IMR-90 (cell line): ENCODE measurements at regions not wholly inside any gene's neighbourhood (a gene's known extent, or its start where the extent isn't known, plus 50 kb on each side); places are given as distances from the start of the nearest gene placed in this dataset.

ENCODE experiments used
- ATAC-seq: fragments of 200-7000 bp; cut with Tn5 transposase; 2 replicates; pipeline ENCODE4 v1.9.1; 2020; ENCODE audit warnings: low read depth, mild to moderate bottlenecking, moderate library complexity
- BruUV-seq: library from RNA; stranded (reverse); fragments of 400-500 nt; replicated peaks from 2 replicates; lab custom pipeline; 2021; lab: Mats Ljungman, UMichigan
- CTCF ChIA-PET: fragments of 300-600 bp; formaldehyde crosslinking; extraction: SDS; loops from one replicate; lab custom pipeline; 2021; ENCODE audit warnings: antibody characterized with exemption; lab: Yijun Ruan, JAX
- POLR2A ChIA-PET: fragments of 300-600 bp; sonication (Branson Sonifier 250); formaldehyde crosslinking; loops from one replicate; lab custom pipeline; 2022; ENCODE audit warnings: antibody characterized with exemption; ENCODE audit not compliant: unreplicated experiment; lab: Charles Lee
- DNase-seq: peaks from one replicate; pipeline ENCODE4 v3.0.0; 2013
- H2AFZ ChIP-seq: replicated peaks from 2 replicates; pipeline ENCODE3; 2013; ENCODE audit warnings: low read length, mild to moderate bottlenecking; ENCODE audit not compliant: poor library complexity
- H2AK5ac ChIP-seq: 2 replicates; pipeline ENCODE4 v1.6.1; 2013; ENCODE audit warnings: low read depth, low read length, inconsistent platforms
- H2AK9ac ChIP-seq: replicated peaks from 2 replicates; pipeline ENCODE3; 2013; ENCODE audit warnings: mild to moderate bottlenecking, low read depth, low read length, moderate library complexity; ENCODE audit not compliant: poor library complexity
- H2BK120ac ChIP-seq: 2 replicates; pipeline ENCODE4 v1.6.1; 2013; ENCODE audit warnings: low read depth, low read length, inconsistent platforms
- H2BK15ac ChIP-seq: 3 replicates; pipeline ENCODE4 v1.6.1; 2013; ENCODE audit warnings: low read depth, low read length, inconsistent platforms
- H2BK20ac ChIP-seq: 2 replicates; pipeline ENCODE4 v1.6.1; 2013; ENCODE audit warnings: low read depth, mild to moderate bottlenecking, inconsistent platforms, low read length, moderate library complexity
- H2BK5ac ChIP-seq: 2 replicates; pipeline ENCODE4 v1.6.1; 2013; ENCODE audit warnings: mild to moderate bottlenecking, low read depth, low read length, inconsistent platforms; ENCODE audit not compliant: poor library complexity, severe bottlenecking
- H3K14ac ChIP-seq: replicated peaks from 2 replicates; pipeline ENCODE4 v1.6.1; 2013; ENCODE audit warnings: low read depth, low read length, inconsistent platforms
- H3K18ac ChIP-seq: 2 replicates; pipeline ENCODE4 v1.6.1; 2013; ENCODE audit warnings: low read depth, low read length, control low read depth
- H3K23ac ChIP-seq: 2 replicates; pipeline ENCODE4 v1.6.1; 2013; ENCODE audit warnings: low read depth, low read length, inconsistent platforms
- H3K27ac ChIP-seq: 2 replicates; pipeline ENCODE4 v1.5.1; 2013; ENCODE audit warnings: mild to moderate bottlenecking, control low read depth, low read length; ENCODE audit not compliant: insufficient read depth
- H3K27me3 ChIP-seq: 2 replicates; pipeline ENCODE4 v1.6.1; 2013; ENCODE audit warnings: low read length; ENCODE audit not compliant: control insufficient read depth, insufficient read depth
- H3K36me3 ChIP-seq: 2 replicates; pipeline ENCODE4 v1.6.1; 2013; ENCODE audit warnings: low read length, mixed read lengths; ENCODE audit not compliant: control insufficient read depth, insufficient read depth
- H3K4ac ChIP-seq: 2 replicates; pipeline ENCODE4 v1.6.1; 2013; ENCODE audit warnings: low read depth, low read length, inconsistent platforms
- H3K4me1 ChIP-seq: 2 replicates; pipeline ENCODE4 v1.6.1; 2013; ENCODE audit warnings: low read length, mixed read lengths; ENCODE audit not compliant: control insufficient read depth, insufficient read depth
- H3K4me2 ChIP-seq: 2 replicates; pipeline ENCODE4 v1.6.1; 2013; ENCODE audit warnings: low read depth, mild to moderate bottlenecking, control low read depth, low read length, moderate library complexity
- H3K4me3 ChIP-seq: 2 replicates; pipeline ENCODE4 v1.5.1; 2013; ENCODE audit warnings: low read depth, mild to moderate bottlenecking, control low read depth, low read length, moderate library complexity; ENCODE audit not compliant: insufficient read depth
- H3K56ac ChIP-seq: 2 replicates; pipeline ENCODE4 v1.6.1; 2013; ENCODE audit warnings: low read length, inconsistent platforms; ENCODE audit not compliant: insufficient read depth; ENCODE audit errors: extremely low read depth
- H3K79me1 ChIP-seq, 2 experiments: 2 replicates each; pipeline ENCODE4 v1.6.1; 2013; ENCODE audit warnings: low read length in 2 of 2, inconsistent platforms in 1 of 2, low read depth in 1 of 2
- H3K9ac ChIP-seq: 2 replicates; pipeline ENCODE4 v1.6.1; 2013; ENCODE audit warnings: low read depth, low read length, control low read depth
- H3K9me1 ChIP-seq: 2 replicates; pipeline ENCODE4 v1.6.1; 2013; ENCODE audit warnings: low read length, inconsistent platforms; ENCODE audit not compliant: insufficient read depth
- H3K9me3 ChIP-seq: 2 replicates; pipeline ENCODE4 v1.6.1; 2013; ENCODE audit warnings: low read length; ENCODE audit not compliant: control insufficient read depth, insufficient read depth
- H4K20me1 ChIP-seq: 2 replicates; pipeline ENCODE4 v1.6.1; 2013; ENCODE audit warnings: low read length, inconsistent platforms; ENCODE audit not compliant: insufficient read depth
- H4K5ac ChIP-seq: 2 replicates; pipeline ENCODE4 v1.6.1; 2013; ENCODE audit warnings: mild to moderate bottlenecking, low read depth, low read length, control low read depth
- H4K8ac ChIP-seq, 2 experiments: 2 replicates each; pipeline ENCODE4 v1.6.1; 2013; ENCODE audit warnings: low read depth in 2 of 2, low read length in 2 of 2, control low read depth in 1 of 2, inconsistent platforms in 1 of 2
- H4K91ac ChIP-seq: 2 replicates; pipeline ENCODE4 v1.6.1; 2013; ENCODE audit warnings: low read depth, low read length, inconsistent platforms; ENCODE audit not compliant: insufficient read depth
- BHLHE40 ChIP-seq: fragments of 150-350 bp; IDR thresholded peaks from 2 replicates; pipeline ENCODE4 v1.6.1; 2016; ENCODE audit warnings: mild to moderate bottlenecking, low read depth, low read length
- CEBPB ChIP-seq: IDR thresholded peaks from 2 replicates; pipeline ENCODE4 v1.6.1; 2012; ENCODE audit warnings: low read depth, low read length, improper control_type of control experiment
- CHD1 ChIP-seq: IDR thresholded peaks from 2 replicates; pipeline ENCODE4 v1.6.1; 2012; ENCODE audit warnings: low read depth, low read length, improper control_type of control experiment
- CTCF ChIP-seq: conservative IDR thresholded peaks from 2 replicates; pipeline ENCODE4 v1.5.1; 2012; ENCODE audit warnings: mild to moderate bottlenecking, low read depth, low read length, improper control_type of control experiment
- ELK1 ChIP-seq: fragments of 150-350 bp; IDR thresholded peaks from 2 replicates; pipeline ENCODE4 v1.6.1; 2016; ENCODE audit warnings: low read depth, mild to moderate bottlenecking, low read length, moderate library complexity, borderline replicate concordance
- FOS ChIP-seq: fragments of 150-350 bp; IDR thresholded peaks from 2 replicates; pipeline ENCODE4 v1.6.1; 2016; ENCODE audit warnings: low read depth, low read length
- MAFK ChIP-seq: IDR thresholded peaks from 2 replicates; pipeline ENCODE4 v1.6.1; 2012; ENCODE audit warnings: low read depth, low read length, improper control_type of control experiment
- MAZ ChIP-seq: IDR thresholded peaks from 2 replicates; pipeline ENCODE4 v1.6.1; 2012; ENCODE audit warnings: low read depth, mild to moderate bottlenecking, low read length, improper control_type of control experiment, moderate library complexity, borderline replicate concordance
- MXI1 ChIP-seq: IDR thresholded peaks from 2 replicates; pipeline ENCODE4 v1.6.1; 2012; ENCODE audit warnings: low read depth, mild to moderate bottlenecking, low read length, moderate library complexity, borderline replicate concordance
- NFE2L2 ChIP-seq: fragments of 150-350 bp; IDR thresholded peaks from 2 replicates; pipeline ENCODE4 v1.6.1; 2016; ENCODE audit warnings: low read depth, mild to moderate bottlenecking, low read length
- POLR2A ChIP-seq: IDR thresholded peaks from 2 replicates; pipeline ENCODE4 v1.6.1; 2012; ENCODE audit warnings: mild to moderate bottlenecking, low read depth, low read length
- RAD21 ChIP-seq: IDR thresholded peaks from 2 replicates; pipeline ENCODE4 v1.6.1; 2012; ENCODE audit warnings: low read length, improper control_type of control experiment
- RCOR1 ChIP-seq: IDR thresholded peaks from 2 replicates; pipeline ENCODE4 v1.6.1; 2012; ENCODE audit warnings: mild to moderate bottlenecking, low read length, improper control_type of control experiment; ENCODE audit not compliant: insufficient replicate concordance
- RFX5 ChIP-seq: IDR thresholded peaks from 2 replicates; pipeline ENCODE4 v1.8.0; 2012; ENCODE audit warnings: low read depth, mild to moderate bottlenecking, low read length, moderate library complexity
- SMC3 ChIP-seq: fragments of 150-350 bp; IDR thresholded peaks from 2 replicates; pipeline ENCODE4 v1.6.1; 2016; ENCODE audit warnings: low read depth, mild to moderate bottlenecking, antibody characterized with exemption, low read length, moderate library complexity
- USF2 ChIP-seq: fragments of 150-350 bp; IDR thresholded peaks from 2 replicates; pipeline ENCODE4 v1.6.1; 2017; ENCODE audit warnings: mild to moderate bottlenecking, antibody characterized with exemption, low read length, low read depth
- dilution Hi-C: fragments of 300-500 bp; cut with HindIII; formaldehyde crosslinking; loops from one replicate; pipeline ENCODE4 v1.14.3; 2018; ENCODE audit warnings: low sequenced_read_pairs; ENCODE audit not compliant: unreplicated experiment
- in situ Hi-C: fragments of 300-500 bp; cut with MboI; formaldehyde crosslinking; loops from 3 replicates; pipeline ENCODE4 v1.14.3; 2019; ENCODE audit warnings: low sequenced_read_pairs, inconsistent platforms, mixed read lengths
- intact Hi-C: fragments of 100-400 bp; cut with micrococcal nuclease; formaldehyde crosslinking; loops from 2 replicates; pipeline ENCODE4 v1.10.0; 2022

- no TSS peak for BruUV-seq
- Histone ChIP-seq H3K4ac (no peak overlapping the region), H3K36me3 (no peaks in the 10 kb centered on the region), H3K27me3 (no peaks in the 10 kb centered on the region), H4K20me1 (no peaks in the 10 kb centered on the region), H2BK5ac (no peak overlapping the region), H3K79me1 (no peaks in the 10 kb centered on the region), H3K56ac (no peak overlapping the region), H3K4me3 (no peak overlapping the region), H2BK120ac (no peak overlapping the region), H4K5ac (no peak overlapping the region), H3K18ac (no peak overlapping the region), H2AFZ (no peak overlapping the region), H4K91ac (no peak overlapping the region), H3K4me2 (no peak overlapping the region), H2AK9ac (no peak overlapping the region), H3K9me3 (peaks cover 13% of the 10 kb centered on the region), H2BK15ac (no peak overlapping the region), H4K8ac (no peak overlapping the region), H3K27ac (no peak overlapping the region), H3K9me1 (no peaks in the 10 kb centered on the region), H3K9ac (no peak overlapping the region), H2AK5ac (no peak overlapping the region), H3K23ac (no peak overlapping the region), H3K14ac (no peak overlapping the region), H3K4me1 (no peaks in the 10 kb centered on the region), H2BK20ac (no peak overlapping the region)
- ChIA-PET POLR2A (no interaction called here), CTCF (no interaction called here)
- no peak for TF ChIP-seq RFX5
- no peak for TF ChIP-seq ELK1
- no peak for TF ChIP-seq SMC3
- no peak for TF ChIP-seq FOS
- no peak for TF ChIP-seq MAFK
- TF ChIP-seq MAZ: no peak
- no peak for TF ChIP-seq USF2
- no peak for TF ChIP-seq MXI1
- TF ChIP-seq POLR2A: no peak
- no peak for TF ChIP-seq RAD21
- TF ChIP-seq RCOR1: no peak
- TF ChIP-seq CHD1: no peak
- TF ChIP-seq NFE2L2: no peak
- TF ChIP-seq CEBPB: no peak
- no peak for TF ChIP-seq BHLHE40
- no peak for TF ChIP-seq CTCF
- no peak for DNase-seq
- intact Hi-C loops (no loop called here), dilution Hi-C loops (no loop called here), in situ Hi-C loops (no loop called here)
- ATAC-seq: no peak
These were observed 665.7 kb upstream of the TBL1XR1 start for GRCh38 chr3:177862962-177863491.
